ENCODE measurements at regions not wholly inside any gene's neighbourhood (a gene's known extent, or its start where the extent isn't known, plus 50 kb on each side); places are given as distances from the start of the nearest gene placed in this dataset.

- TF ChIP-seq CTCF (IDR thresholded peaks at IDR 0.05) (no peak), POLR2A (IDR thresholded peaks at IDR 0.05) (no peak), POLR2AphosphoS5 (IDR thresholded peaks at IDR 0.05) (no peak)
Measured at GRCh38 chr3:194931865-194932264, 246.2 kb downstream of the FAM43A start.
